Liver (tissue), 8 donors: ENCODE measurements at regions not wholly inside any gene's neighbourhood (a gene's known extent, or its start where the extent isn't known, plus 50 kb on each side); places are given as distances from the start of the nearest gene placed in this dataset.

ENCODE experiments used
- DNase-seq: peaks from one replicate; pipeline ENCODE4 v3.0.0-alpha.2; 2017; ENCODE audit warnings: low spot score
- H3K27ac ChIP-seq, 2 donors: one replicate each; pipeline ENCODE4 v1.7.0; 2013; ENCODE audit warnings: inconsistent platforms in 2 of 2, low read length in 2 of 2, control low read depth in 1 of 2, low read depth in 1 of 2, mild to moderate bottlenecking in 1 of 2
- H3K27me3 ChIP-seq, 4 donors: one replicate each; pipeline versions ENCODE4 v1.6.1 to v1.7.0; 2013; ENCODE audit warnings: low read length in 3 of 4, inconsistent platforms in 1 of 4, mild to moderate bottlenecking in 1 of 4, moderate library complexity in 1 of 4; ENCODE audit not compliant: control insufficient read depth in 4 of 4, insufficient read depth in 4 of 4
- H3K36me3 ChIP-seq, 4 donors: one replicate each; pipeline versions ENCODE4 v1.6.1 to v1.7.0; 2013; ENCODE audit warnings: low read length in 3 of 4, mild to moderate bottlenecking in 3 of 4, low read depth in 1 of 4, moderate library complexity in 1 of 4; ENCODE audit not compliant: control insufficient read depth in 4 of 4, insufficient read depth in 3 of 4
- H3K4me1 ChIP-seq, 4 donors: one replicate each; pipeline versions ENCODE4 v1.6.1 to v1.7.0; 2013; ENCODE audit warnings: low read length in 3 of 4, mild to moderate bottlenecking in 3 of 4, moderate library complexity in 1 of 4; ENCODE audit not compliant: control insufficient read depth in 4 of 4, insufficient read depth in 4 of 4
- H3K4me3 ChIP-seq, 3 donors: one replicate each; pipeline versions ENCODE4 v1.6.1 to v1.7.0; 2013; ENCODE audit warnings: low read length in 3 of 3, control low read depth in 1 of 3, low read depth in 1 of 3, mild to moderate bottlenecking in 1 of 3
- H3K9ac ChIP-seq, 2 donors: one replicate each; pipeline ENCODE4 v1.7.0; 2013; ENCODE audit warnings: low read length in 2 of 2, mild to moderate bottlenecking in 2 of 2, moderate library complexity in 2 of 2, control low read depth in 1 of 2, low read depth in 1 of 2
- H3K9me3 ChIP-seq, 4 donors: one replicate each; pipeline versions ENCODE4 v1.6.1 to v1.7.0; 2013; ENCODE audit warnings: low read length in 3 of 4; ENCODE audit not compliant: control insufficient read depth in 4 of 4
- EGR1 ChIP-seq, 2 donors: IDR thresholded peaks; 2 replicates each; pipeline ENCODE4 v1.6.1; 2016 to 2018; ENCODE audit warnings: antibody characterized with exemption in 2 of 2, low read depth in 2 of 2
- FOXA1 ChIP-seq: IDR thresholded peaks from 2 replicates; pipeline ENCODE4 v1.6.1; 2016; ENCODE audit warnings: antibody characterized with exemption
- FOXA2 ChIP-seq: IDR thresholded peaks from 2 replicates; pipeline ENCODE4 v1.6.1; 2016; ENCODE audit warnings: antibody characterized with exemption
- HNF4A ChIP-seq, 2 donors: conservative IDR thresholded peaks; 2 replicates each; pipeline ENCODE4 v1.6.1; 2016; ENCODE audit warnings: antibody characterized with exemption in 2 of 2, mild to moderate bottlenecking in 2 of 2
- HNF4G ChIP-seq: IDR thresholded peaks from 2 replicates; pipeline ENCODE4 v1.6.1; 2016; ENCODE audit warnings: antibody characterized with exemption
- JUND ChIP-seq, 2 donors: IDR thresholded peaks; 2 replicates each; pipeline ENCODE4 v1.6.1; 2016; ENCODE audit warnings: antibody characterized with exemption in 2 of 2
- NR2F2 ChIP-seq: IDR thresholded peaks from 2 replicates; pipeline ENCODE4 v1.6.1; 2016; ENCODE audit warnings: antibody characterized with exemption
- RAD21 ChIP-seq, 2 donors: IDR thresholded peaks; 2 replicates each; pipeline ENCODE4 v1.6.1; 2016; ENCODE audit warnings: antibody characterized with exemption in 2 of 2, mild to moderate bottlenecking in 2 of 2
- RXRA ChIP-seq, 2 donors: IDR thresholded peaks; 2 replicates each; pipeline ENCODE4 v1.6.1; 2017 to 2018; ENCODE audit warnings: antibody characterized with exemption in 2 of 2, mild to moderate bottlenecking in 1 of 2
- SP1 ChIP-seq: IDR thresholded peaks from 2 replicates; pipeline ENCODE4 v1.6.1; 2018; ENCODE audit warnings: antibody characterized with exemption, mild to moderate bottlenecking
- TAF1 ChIP-seq: conservative IDR thresholded peaks from 2 replicates; pipeline ENCODE4 v1.6.1; 2016; ENCODE audit warnings: antibody characterized with exemption, mild to moderate bottlenecking
- YY1 ChIP-seq: IDR thresholded peaks from 2 replicates; pipeline ENCODE4 v1.6.1; 2016; ENCODE audit warnings: antibody characterized with exemption, mild to moderate bottlenecking
- WGBS: extraction: QIAGEN DNeasy Blood & Tissue Kit; methylation state at CpG from one replicate; pipeline ENCODE4 v1.1.7; 2013; 5-methylcytosine and 5-hydroxymethylcytosine counted together
- TF ChIP-seq, protein P1 (sequence below): IDR thresholded peaks from 2 replicates; pipeline ENCODE4 v1.6.1; 2016; ENCODE audit warnings: antibody characterized with exemption
- TF ChIP-seq, protein P2 (sequence below): IDR thresholded peaks from 2 replicates; pipeline ENCODE4 v1.6.1; 2016; ENCODE audit warnings: antibody characterized with exemption, mild to moderate bottlenecking
- TF ChIP-seq, protein P3 (sequence below): fragments of 150-350 bp; IDR thresholded peaks from 2 replicates; pipeline ENCODE4 v1.5.1; 2017; ENCODE audit warnings: improper control_type of control experiment, low read depth, low read length; ENCODE audit not compliant: missing input control
- TF ChIP-seq, protein P4 (sequence below): IDR thresholded peaks from 2 replicates; pipeline ENCODE4 v1.6.1; 2016; ENCODE audit warnings: antibody characterized with exemption
- donor health status: healthy.
- donor health status: healthy.
- donor health status: healthy.
- donor health status: healthy.
- donor health status: healthy.

DNA sequence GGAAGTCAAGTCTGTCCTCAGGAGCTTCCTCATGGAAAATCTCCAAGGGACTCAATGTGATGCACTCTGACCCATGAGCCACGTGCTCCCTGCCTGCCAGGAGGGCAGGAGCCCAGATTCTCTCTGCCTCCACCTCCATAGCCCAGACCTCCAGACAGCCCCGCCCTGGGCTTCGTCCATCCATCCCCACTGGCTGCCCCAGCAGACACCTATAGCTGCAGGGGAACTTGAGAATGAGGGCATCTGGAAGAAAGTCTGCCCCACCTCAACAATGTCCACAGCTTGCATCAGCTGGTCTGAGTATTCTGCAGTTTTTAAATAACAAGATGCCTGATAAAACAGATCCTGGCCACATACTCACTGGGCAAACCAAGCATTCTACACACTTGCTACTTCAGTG, 418.8 kb upstream of the SMIM21 start:
- Histone ChIP-seq H3K36me3 (no peaks in the 10 kb centered on the region), H3K9me3 (peaks cover 0 to 2% (median 0%) of the 10 kb centered on the region in 4 donors), H3K4me3 (no peak overlapping the region), H3K27me3 (no peaks in the 10 kb centered on the region), H3K9ac (no peak overlapping the region), H3K27ac (no peak overlapping the region), H3K4me1 (no peaks in the 10 kb centered on the region)
- DNase-seq: no peak
- TF ChIP-seq JUND (IDR thresholded peaks at IDR 0.05) (no peak), HNF4G (no peak), SP1 (no peak), HNF4A (conservative IDR thresholded peaks at IDR 0.05) (no peak), RAD21 (IDR thresholded peaks at IDR 0.05) (no peak), YY1 (no peak), FOXA1 (no peak), EGR1 (IDR thresholded peaks at IDR 0.05; ENCODE audit: low read depth in 2 of 2) (no peak), TAF1 (no peak), FOXA2 (no peak), RXRA (IDR thresholded peaks at IDR 0.05) (no peak)
- TF ChIP-seq, protein P1, sequence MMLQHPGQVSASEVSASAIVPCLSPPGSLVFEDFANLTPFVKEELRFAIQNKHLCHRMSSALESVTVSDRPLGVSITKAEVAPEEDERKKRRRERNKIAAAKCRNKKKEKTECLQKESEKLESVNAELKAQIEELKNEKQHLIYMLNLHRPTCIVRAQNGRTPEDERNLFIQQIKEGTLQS: no peak
- TF ChIP-seq, protein P2, sequence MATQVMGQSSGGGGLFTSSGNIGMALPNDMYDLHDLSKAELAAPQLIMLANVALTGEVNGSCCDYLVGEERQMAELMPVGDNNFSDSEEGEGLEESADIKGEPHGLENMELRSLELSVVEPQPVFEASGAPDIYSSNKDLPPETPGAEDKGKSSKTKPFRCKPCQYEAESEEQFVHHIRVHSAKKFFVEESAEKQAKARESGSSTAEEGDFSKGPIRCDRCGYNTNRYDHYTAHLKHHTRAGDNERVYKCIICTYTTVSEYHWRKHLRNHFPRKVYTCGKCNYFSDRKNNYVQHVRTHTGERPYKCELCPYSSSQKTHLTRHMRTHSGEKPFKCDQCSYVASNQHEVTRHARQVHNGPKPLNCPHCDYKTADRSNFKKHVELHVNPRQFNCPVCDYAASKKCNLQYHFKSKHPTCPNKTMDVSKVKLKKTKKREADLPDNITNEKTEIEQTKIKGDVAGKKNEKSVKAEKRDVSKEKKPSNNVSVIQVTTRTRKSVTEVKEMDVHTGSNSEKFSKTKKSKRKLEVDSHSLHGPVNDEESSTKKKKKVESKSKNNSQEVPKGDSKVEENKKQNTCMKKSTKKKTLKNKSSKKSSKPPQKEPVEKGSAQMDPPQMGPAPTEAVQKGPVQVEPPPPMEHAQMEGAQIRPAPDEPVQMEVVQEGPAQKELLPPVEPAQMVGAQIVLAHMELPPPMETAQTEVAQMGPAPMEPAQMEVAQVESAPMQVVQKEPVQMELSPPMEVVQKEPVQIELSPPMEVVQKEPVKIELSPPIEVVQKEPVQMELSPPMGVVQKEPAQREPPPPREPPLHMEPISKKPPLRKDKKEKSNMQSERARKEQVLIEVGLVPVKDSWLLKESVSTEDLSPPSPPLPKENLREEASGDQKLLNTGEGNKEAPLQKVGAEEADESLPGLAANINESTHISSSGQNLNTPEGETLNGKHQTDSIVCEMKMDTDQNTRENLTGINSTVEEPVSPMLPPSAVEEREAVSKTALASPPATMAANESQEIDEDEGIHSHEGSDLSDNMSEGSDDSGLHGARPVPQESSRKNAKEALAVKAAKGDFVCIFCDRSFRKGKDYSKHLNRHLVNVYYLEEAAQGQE: no peak
- TF ChIP-seq, protein P3, sequence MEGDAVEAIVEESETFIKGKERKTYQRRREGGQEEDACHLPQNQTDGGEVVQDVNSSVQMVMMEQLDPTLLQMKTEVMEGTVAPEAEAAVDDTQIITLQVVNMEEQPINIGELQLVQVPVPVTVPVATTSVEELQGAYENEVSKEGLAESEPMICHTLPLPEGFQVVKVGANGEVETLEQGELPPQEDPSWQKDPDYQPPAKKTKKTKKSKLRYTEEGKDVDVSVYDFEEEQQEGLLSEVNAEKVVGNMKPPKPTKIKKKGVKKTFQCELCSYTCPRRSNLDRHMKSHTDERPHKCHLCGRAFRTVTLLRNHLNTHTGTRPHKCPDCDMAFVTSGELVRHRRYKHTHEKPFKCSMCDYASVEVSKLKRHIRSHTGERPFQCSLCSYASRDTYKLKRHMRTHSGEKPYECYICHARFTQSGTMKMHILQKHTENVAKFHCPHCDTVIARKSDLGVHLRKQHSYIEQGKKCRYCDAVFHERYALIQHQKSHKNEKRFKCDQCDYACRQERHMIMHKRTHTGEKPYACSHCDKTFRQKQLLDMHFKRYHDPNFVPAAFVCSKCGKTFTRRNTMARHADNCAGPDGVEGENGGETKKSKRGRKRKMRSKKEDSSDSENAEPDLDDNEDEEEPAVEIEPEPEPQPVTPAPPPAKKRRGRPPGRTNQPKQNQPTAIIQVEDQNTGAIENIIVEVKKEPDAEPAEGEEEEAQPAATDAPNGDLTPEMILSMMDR: no peak
- TF ChIP-seq, protein P4, sequence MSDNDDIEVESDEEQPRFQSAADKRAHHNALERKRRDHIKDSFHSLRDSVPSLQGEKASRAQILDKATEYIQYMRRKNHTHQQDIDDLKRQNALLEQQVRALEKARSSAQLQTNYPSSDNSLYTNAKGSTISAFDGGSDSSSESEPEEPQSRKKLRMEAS: no peak
- WGBS: 67% methylated on average over 3 of the region's 3 CpGs

DNA sequence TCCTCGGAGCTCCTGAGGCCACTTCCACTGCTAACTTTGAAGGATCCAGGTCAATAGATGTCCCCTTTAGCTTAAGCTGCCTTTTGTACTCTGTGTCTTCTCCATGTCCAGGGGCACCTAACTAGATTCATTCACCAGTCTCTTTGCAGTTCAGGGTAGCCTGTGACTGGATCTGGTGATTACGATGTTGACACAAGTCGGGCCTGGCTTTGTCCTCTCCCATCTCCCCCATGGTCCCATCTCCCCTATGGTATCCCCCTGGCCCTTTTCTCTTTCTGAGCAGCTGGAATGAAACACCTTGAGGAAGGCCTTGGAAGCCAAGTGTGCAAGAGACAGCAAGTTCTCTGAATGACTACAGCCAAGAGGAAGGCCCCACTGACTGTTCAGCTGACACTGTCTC, 417.9 kb upstream of the SMIM21 start:
- TF ChIP-seq NR2F2 (no peak), YY1 (no peak), FOXA2 (no peak), HNF4A (conservative IDR thresholded peaks at IDR 0.05) (no peak), SP1 (no peak), FOXA1 (no peak)
- WGBS: 72% methylated on average over 3 of the region's 3 CpGs
- Histone ChIP-seq H3K27me3 (no peaks in the 10 kb centered on the region), H3K36me3 (no peaks in the 10 kb centered on the region), H3K27ac (no peak overlapping the region), H3K4me3 (no peak overlapping the region), H3K9ac (no peak overlapping the region), H3K9me3 (peaks cover 0 to 2% (median 0%) of the 10 kb centered on the region in 4 donors), H3K4me1 (no peaks in the 10 kb centered on the region)
- no peak for DNase-seq
